ENCODE measurements at regions not wholly inside any gene's neighbourhood (a gene's known extent, or its start where the extent isn't known, plus 50 kb on each side); places are given as distances from the start of the nearest gene placed in this dataset.

- intact Hi-C loops (cut with DNase I), result no loop called here
- Histone ChIP-seq H3K27me3 (ENCODE audit: control insufficient read depth, insufficient read depth, low read length) (no peaks in the 10 kb centered on the region), H3K4me1 (ENCODE audit: control insufficient read depth in 2 of 3, insufficient read depth in 2 of 3, low read depth in 1 of 3, low read length in 3 of 3) (no peaks in the 10 kb centered on the region), H3K9ac (ENCODE audit: low read length in 3 of 3) (no peak overlapping the region), H3K9me3 (ENCODE audit: control insufficient read depth in 2 of 3, insufficient read depth in 1 of 3, low read length in 3 of 3) (no peaks in the 10 kb centered on the region), H3K36me3 (ENCODE audit: control insufficient read depth in 2 of 3, insufficient read depth in 3 of 3, low read length in 3 of 3) (no peaks in the 10 kb centered on the region), H3K27ac (ENCODE audit: low read depth in 2 of 2, low read length in 2 of 2) (no peak overlapping the region), H3K4me3 (ENCODE audit: low read length in 3 of 3) (no peak overlapping the region)
- peak in 1 of 5 donors; percentile 56 for DNase-seq
- FAIRE-seq, result no peak
- no peak for TF ChIP-seq CTCF (IDR thresholded peaks at IDR 0.05; ENCODE audit: borderline replicate concordance, extremely low read depth, insufficient read depth)
Observed at GRCh38 chr15:70494852-70495571, 268.3 kb downstream of the UACA start.

DNA sequence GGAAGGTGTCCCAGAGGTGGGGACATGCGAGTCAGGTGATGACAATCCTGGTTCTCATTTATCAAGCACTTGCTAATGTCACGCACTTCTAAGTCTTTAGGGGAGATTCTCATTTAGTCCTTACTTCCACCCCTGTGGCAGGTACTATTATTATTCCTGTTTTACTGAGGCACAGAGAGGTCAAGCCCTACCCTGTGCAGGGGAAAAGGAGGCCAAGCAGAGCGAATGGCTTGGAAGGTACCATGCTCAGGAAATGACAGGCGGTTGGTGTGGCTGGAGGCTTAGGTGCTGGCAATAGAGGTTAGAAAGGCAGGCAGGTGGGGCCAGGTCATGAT, 268.9 kb downstream of the UACA start:
- TF ChIP-seq CTCF (IDR thresholded peaks at IDR 0.05; ENCODE audit: borderline replicate concordance, extremely low read depth, insufficient read depth), result no peak
- no peaks in the 10 kb centered on the region for H3K9me3 ChIP-seq (ENCODE audit: control insufficient read depth in 2 of 3, insufficient read depth in 1 of 3, low read length in 3 of 3)
- H3K27ac ChIP-seq (ENCODE audit: low read depth in 2 of 2, low read length in 2 of 2), result no peak overlapping the region
- no peak overlapping the region for H3K4me3 ChIP-seq (ENCODE audit: low read length in 3 of 3)
- H3K36me3 ChIP-seq (ENCODE audit: control insufficient read depth in 2 of 3, insufficient read depth in 3 of 3, low read length in 3 of 3), result no peaks in the 10 kb centered on the region
- DNase-seq, result no peak
- H3K9ac ChIP-seq (ENCODE audit: low read length in 3 of 3), result no peak overlapping the region
- FAIRE-seq, result no peak
- no peaks in the 10 kb centered on the region for H3K27me3 ChIP-seq (ENCODE audit: control insufficient read depth, insufficient read depth, low read length)
- no peaks in the 10 kb centered on the region for H3K4me1 ChIP-seq (ENCODE audit: control insufficient read depth in 2 of 3, insufficient read depth in 2 of 3, low read depth in 1 of 3, low read length in 3 of 3)
- intact Hi-C loops (cut with DNase I), result no loop called here

- H3K27me3 ChIP-seq (ENCODE audit: control insufficient read depth, insufficient read depth, low read length), result no peaks in the 10 kb centered on the region
- H3K9ac ChIP-seq (ENCODE audit: low read length in 3 of 3), result no peak overlapping the region
- H3K36me3 ChIP-seq (ENCODE audit: control insufficient read depth in 2 of 3, insufficient read depth in 3 of 3, low read length in 3 of 3), result no peaks in the 10 kb centered on the region
- no peaks in the 10 kb centered on the region for H3K4me1 ChIP-seq (ENCODE audit: control insufficient read depth in 2 of 3, insufficient read depth in 2 of 3, low read depth in 1 of 3, low read length in 3 of 3)
- no peak overlapping the region for H3K4me3 ChIP-seq (ENCODE audit: low read length in 3 of 3)
- H3K27ac ChIP-seq (ENCODE audit: low read depth in 2 of 2, low read length in 2 of 2), result no peak overlapping the region
- FAIRE-seq (no peak), DNase-seq (no peak)
- intact Hi-C loops (cut with DNase I), result no loop called here
- no peaks in the 10 kb centered on the region for H3K9me3 ChIP-seq (ENCODE audit: control insufficient read depth in 2 of 3, insufficient read depth in 1 of 3, low read length in 3 of 3)
- no peak for TF ChIP-seq CTCF (IDR thresholded peaks at IDR 0.05; ENCODE audit: borderline replicate concordance, extremely low read depth, insufficient read depth)
Observed at GRCh38 chr15:70493787-70494516, 269.4 kb downstream of the UACA start.
